ENCODE measurements at regions not wholly inside any gene's neighbourhood (a gene's known extent, or its start where the extent isn't known, plus 50 kb on each side); places are given as distances from the start of the nearest gene placed in this dataset.

DNA sequence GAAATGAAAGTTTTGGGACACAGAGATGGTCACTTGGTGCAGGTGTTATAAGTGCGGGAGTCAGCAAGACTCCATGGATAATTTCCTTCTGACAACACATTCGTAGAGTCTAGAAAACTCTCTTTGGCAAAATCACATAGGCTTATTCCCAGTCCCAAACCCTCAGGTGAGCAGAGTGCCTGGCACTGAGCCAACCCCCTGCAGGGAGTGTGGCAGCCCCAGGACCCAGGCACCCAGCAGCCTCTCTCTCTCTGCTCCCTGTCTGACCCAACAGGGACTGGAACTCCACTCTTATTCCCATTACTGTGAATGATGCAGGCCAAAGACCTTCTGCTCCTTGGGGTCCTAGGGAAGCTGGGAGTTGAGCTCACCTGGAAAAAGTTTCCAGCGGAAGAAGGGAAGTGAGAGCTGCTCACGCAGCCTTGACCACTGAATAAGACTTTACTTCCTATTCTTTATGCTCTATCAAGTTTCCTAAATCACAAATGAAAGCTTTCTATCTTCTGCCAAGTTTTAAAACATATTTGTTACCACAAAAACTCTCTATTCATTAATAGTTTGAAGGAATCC is 132.6 kb upstream of the ETV3 start:
- TF ChIP-seq, protein P1, sequence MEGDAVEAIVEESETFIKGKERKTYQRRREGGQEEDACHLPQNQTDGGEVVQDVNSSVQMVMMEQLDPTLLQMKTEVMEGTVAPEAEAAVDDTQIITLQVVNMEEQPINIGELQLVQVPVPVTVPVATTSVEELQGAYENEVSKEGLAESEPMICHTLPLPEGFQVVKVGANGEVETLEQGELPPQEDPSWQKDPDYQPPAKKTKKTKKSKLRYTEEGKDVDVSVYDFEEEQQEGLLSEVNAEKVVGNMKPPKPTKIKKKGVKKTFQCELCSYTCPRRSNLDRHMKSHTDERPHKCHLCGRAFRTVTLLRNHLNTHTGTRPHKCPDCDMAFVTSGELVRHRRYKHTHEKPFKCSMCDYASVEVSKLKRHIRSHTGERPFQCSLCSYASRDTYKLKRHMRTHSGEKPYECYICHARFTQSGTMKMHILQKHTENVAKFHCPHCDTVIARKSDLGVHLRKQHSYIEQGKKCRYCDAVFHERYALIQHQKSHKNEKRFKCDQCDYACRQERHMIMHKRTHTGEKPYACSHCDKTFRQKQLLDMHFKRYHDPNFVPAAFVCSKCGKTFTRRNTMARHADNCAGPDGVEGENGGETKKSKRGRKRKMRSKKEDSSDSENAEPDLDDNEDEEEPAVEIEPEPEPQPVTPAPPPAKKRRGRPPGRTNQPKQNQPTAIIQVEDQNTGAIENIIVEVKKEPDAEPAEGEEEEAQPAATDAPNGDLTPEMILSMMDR (IDR thresholded peaks at IDR 0.05): no peak
- no peak for TF ChIP-seq POLR2AphosphoS5 (IDR thresholded peaks at IDR 0.05)
- TF ChIP-seq EP300 (IDR thresholded peaks at IDR 0.05): no peak
- no peak for TF ChIP-seq POLR2A (IDR thresholded peaks at IDR 0.05)

Measured in upper lobe of left lung (tissue), 4 donors.